GM04503 (cell line): ENCODE measurements at regions not wholly inside any gene's neighbourhood (a gene's known extent, or its start where the extent isn't known, plus 50 kb on each side); places are given as distances from the start of the nearest gene placed in this dataset.
"Not testable (repeated sequence)": the region's sequence is repeated elsewhere in the genome, so short reads cannot be mapped to it uniquely, and the experiment has no call there.

Experiments used
- DNase-seq: peaks from one replicate; pipeline ENCODE4 v3.0.0-alpha.2; 2012; ENCODE audit warnings: low read depth

- DNase-seq = no peak
These were observed 187.5 kb upstream of the SPTLC3 start for GRCh38 chr20:12821249-12821648.

DNA sequence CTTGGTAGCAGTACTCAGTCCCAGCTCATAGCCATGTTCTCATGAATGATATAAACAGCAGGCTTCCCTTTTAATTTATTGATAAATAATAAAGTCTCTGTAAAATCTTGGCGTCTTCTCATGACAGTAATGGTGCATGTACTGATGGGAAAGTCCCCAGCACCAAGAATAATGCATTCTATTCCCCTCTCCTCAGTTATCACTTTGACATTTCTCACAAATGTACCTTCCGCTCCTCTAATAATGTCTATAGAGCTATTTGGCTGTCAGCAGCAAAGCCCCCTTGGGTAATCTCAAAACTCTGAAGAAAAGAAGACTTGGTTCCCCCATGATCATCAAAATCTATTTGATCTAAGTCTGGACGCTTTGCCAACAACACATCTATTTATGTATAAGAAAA, 185.0 kb upstream of the SPTLC3 start:
- no peak for DNase-seq

DNA sequence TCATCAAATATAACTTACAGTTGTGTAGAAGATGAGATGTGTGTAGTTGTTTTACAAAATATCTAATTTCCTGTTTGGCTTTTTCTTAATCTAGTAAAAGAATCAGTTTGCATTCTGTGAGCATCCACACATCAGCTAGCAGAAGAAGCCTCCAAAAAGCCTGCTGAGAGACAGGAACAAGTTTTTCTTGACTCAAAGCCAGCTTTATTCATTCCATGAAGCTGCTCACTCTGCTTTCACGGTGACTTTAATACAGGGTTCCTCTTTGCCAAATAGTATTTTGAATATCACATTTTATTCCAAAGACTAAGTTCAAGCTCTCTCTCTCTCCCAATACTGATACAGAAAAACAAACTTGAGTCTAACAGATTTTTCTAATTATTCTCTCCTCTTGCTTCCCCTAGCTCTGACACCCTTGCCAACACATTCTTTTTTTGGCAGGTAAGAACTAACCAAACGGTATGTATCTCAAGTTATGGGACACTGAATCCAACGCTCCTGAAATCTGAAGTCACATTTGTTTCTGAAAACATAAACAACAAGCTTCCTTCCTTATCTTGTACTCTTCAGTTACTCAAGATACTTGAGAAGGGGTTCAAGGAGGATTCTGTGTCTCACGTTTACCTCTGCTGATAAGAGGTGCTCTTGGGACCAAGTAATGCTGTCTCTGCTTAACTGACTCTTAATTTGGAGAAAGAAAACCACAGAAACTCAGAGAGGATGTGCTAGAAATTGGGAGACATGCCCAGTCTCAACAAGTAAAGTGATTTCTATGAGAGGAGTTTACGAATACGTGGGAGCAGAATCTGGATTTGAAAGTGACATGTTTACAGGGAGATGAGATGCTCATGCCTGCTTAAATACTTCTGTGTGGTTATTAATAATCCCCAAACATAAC, 184.2 kb upstream of the SPTLC3 start:
- no peak for DNase-seq

DNA sequence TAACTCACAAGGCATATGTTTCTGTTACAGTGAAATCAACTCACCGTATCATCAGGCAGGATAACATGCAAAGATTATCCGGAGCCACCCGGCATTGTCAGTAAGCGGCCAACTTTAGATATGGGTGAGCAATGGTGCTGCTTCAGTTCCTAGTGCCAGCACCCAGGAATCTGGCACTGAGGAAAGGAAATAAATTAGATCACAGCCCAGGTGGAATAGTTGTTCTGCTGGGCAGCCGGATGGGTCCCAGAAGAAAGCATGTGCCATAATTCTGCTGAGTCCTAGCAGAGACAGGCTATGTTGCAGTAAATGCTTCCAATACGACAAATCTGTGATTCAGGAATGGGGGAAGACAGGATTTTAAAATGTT, 183.6 kb upstream of the SPTLC3 start:
- DNase-seq = no peak

- no peak for DNase-seq
These were observed 180.9 kb upstream of the SPTLC3 start for GRCh38 chr20:12827816-12828385.

DNA sequence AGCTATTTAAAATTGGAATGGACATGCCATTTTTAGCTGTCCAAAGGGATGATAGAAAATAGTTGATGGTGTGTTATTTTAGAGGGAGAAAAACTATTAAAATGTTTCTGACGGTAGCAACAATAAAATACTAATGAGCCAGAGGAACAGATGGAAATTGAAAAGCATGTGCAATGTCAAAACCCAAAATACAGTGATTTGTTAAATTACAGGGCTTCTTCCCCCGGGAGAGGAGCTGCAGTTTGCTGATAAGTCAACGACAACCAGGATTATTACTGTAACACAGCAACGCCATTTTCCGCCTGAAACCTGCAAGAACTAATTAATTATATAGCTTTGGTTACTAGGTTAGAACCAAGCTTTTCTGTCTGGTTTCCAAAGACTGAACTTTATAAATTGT, 179.6 kb upstream of the SPTLC3 start:
- no peak for DNase-seq

DNA sequence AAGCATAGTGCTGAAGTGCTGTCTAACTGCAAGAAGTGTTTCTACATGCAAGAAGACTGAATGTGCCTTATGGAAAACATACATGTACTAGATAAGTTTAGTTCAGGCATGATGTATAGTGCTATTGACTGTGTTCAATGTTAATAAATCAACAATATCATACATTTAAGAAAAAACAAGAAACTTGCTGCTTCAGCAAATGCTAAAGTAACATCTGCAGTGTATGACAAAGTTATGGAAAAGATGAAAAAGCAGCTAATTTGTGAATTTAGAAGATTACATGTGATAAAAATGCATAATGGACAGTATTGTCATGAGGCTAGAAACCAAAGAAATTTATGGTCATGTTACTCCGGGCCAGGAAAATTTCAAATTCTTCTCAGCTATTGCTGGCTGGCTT, 174.9 kb upstream of the SPTLC3 start:
- DNase-seq = no peak

- DNase-seq = no peak
These were observed 172.8 kb upstream of the SPTLC3 start for GRCh38 chr20:12835999-12836398.

GRCh38 chr20:12837646-12838045, 171.1 kb upstream of the SPTLC3 start:
- DNase-seq = no peak

GRCh38 chr20:12838261-12838866, 170.4 kb upstream of the SPTLC3 start:
- no peak for DNase-seq

DNA sequence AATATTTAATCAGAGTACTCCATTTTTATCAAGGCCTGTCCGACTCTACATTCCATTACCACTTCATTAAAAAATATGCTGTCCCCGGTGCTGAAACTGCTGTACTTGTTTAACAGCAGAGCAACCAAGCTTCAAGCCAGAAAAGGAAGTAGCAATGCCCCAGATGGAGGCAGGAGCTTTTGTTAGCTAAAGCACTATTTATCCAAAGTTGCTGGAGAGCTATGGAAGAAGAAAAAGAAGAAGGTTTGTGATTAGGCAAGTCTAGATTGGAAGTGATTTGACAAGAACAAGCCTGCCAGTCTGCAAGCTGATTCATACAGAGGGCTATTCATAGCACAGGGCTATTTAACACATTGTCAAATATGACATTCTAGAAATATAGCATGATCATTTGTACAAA, 160.9 kb upstream of the SPTLC3 start:
- no peak for DNase-seq

GRCh38 chr20:12849225-12849910, 159.4 kb upstream of the SPTLC3 start:
- no peak for DNase-seq

DNA sequence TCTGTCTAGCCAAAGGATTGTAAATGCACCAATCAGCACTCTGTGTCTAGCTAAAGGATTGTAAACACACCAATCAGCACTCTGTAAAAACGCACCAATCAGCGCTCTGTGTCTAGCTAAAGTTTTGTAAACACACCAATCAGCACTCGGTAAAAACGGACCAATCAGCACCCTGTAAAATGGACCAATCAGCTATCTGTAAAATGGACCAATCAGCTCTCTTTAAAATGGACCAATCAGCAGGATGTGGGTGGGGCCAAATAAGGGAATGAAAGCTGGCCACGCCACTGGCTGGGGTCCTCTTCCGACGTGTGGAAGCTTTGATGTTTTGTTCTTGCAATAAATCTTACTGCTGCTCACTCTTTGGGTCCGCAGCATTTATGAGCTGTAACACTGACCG, 151.1 kb upstream of the SPTLC3 start:
- not testable (repeated sequence) for DNase-seq

- no peak for DNase-seq
These were observed 148.0 kb upstream of the SPTLC3 start for GRCh38 chr20:12860619-12861247.

GRCh38 chr20:12869669-12870068, 139.1 kb upstream of the SPTLC3 start:
- DNase-seq = no peak

DNA sequence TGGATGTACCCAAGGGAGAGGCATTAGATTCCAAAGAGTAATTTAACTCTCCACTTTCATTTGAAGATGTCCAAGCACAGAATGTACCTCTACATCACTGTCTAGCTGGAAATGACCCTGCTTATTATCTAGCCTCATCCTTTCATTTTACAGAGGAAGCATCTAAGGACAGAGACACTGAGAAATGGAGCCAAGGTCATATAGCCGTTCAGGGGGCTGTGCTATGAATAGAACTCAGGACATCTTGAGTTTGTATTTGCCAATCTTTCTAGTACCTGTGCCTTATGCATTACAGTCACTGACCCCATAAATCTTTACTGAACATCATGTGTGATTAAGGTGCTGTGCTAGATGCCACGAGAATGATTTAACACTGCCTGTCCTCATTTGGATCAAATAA, 138.2 kb upstream of the SPTLC3 start:
- no peak for DNase-seq

DNA sequence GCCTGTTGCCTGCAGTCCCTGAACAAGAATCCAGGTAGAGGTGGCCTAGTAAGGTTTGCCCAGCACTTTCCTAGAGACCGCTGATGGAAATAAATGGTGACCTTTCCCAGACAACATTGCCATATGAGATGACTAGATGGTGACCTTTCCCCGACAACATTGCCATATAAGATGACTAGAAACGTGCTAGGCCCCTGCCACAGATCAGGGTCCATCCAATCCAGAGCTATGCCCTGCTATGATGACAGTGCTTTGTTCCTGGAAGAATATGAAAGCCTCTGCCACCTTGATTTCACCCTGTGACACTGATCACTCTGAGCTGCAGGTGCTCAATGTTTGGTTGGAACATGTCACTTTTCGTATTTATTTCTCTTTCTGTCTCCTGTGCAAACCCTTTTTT, 133.8 kb upstream of the SPTLC3 start:
- no peak for DNase-seq

GRCh38 chr20:12875510-12875909, 133.3 kb upstream of the SPTLC3 start:
- DNase-seq = no peak

GRCh38 chr20:12882832-12883506, 125.8 kb upstream of the SPTLC3 start:
- DNase-seq = peak; percentile 11

GRCh38 chr20:12883507-12883885, 125.3 kb upstream of the SPTLC3 start:
- DNase-seq = no peak

DNA sequence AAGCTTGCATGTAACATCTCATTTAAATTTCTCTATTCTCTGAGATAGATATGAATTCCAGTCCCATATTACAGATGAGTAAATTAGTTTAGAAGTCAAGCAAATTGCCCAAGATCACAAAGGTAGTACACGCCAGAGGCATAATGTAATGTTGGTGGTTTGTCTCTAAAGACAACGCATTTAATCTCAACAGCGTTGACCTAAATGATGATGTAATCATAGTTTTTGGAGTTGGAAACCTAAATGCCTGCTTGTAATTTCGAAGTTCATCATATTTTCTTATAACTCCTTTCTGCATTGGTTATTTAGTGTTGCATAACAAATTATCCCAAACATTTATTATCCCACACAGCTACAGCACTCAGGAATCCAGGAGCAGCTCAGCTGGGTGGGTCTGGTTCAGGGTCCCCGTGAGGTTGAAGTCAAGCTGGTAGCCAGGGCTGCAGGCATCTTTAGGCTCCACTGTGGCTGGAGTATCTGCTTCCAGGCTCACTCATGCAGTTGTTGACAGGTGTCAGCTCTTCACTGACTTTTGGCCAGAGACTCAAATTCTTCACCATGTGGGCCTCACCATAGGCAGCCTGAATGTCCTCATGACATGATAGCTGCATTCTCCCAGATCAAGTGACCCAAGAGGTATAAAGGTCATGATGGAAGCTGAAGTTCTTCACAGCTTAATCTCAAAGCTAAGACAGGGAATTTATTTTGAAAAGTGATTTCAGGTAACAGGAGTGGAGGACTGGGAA, 122.0 kb upstream of the SPTLC3 start:
- DNase-seq = no peak
